Prostate gland (tissue), 2 donors: ENCODE measurements at regions not wholly inside any gene's neighbourhood (a gene's known extent, or its start where the extent isn't known, plus 50 kb on each side); places are given as distances from the start of the nearest gene placed in this dataset.

ENCODE experiments used
- DNase-seq: peaks from one replicate; pipeline ENCODE4 v3.0.0-alpha.2; 2019; ENCODE audit warnings: low spot score
- H3K27ac ChIP-seq, 2 donors: fragments of 200-600 bp; sonication (generic); 2 replicates each; pipeline ENCODE4 v1.5.1; 2017 to 2019
- H3K27me3 ChIP-seq: fragments of 200-600 bp; sonication (generic); replicated peaks from 2 replicates; pipeline ENCODE4 v1.5.1; 2019; ENCODE audit not compliant: insufficient read depth
- H3K36me3 ChIP-seq, 2 donors: fragments of 200-600 bp; sonication (generic); 1 replicate in 1 of 2; 2 replicates in 1 of 2; pipeline versions ENCODE4 v1.5.1 to v1.8.1; 2017 to 2019
- H3K4me1 ChIP-seq: fragments of 200-600 bp; sonication (generic); replicated peaks from 2 replicates; pipeline ENCODE4 v1.5.1; 2019
- H3K4me3 ChIP-seq, 2 donors: fragments of 200-600 bp; sonication (generic); 2 replicates each; pipeline ENCODE4 v1.5.1; 2017 to 2019
- H3K9me3 ChIP-seq: fragments of 200-600 bp; sonication (generic); 2 replicates; pipeline ENCODE4 v1.5.1; 2017
- POLR2A ChIP-seq: fragments of 450-650 bp; IDR thresholded peaks from one replicate; pipeline ENCODE4 v1.6.1; 2016; ENCODE audit warnings: antibody characterized with exemption, mild to moderate bottlenecking
- POLR2AphosphoS5 ChIP-seq: sonication (generic); formaldehyde crosslinking; IDR thresholded peaks from one replicate; pipeline ENCODE4 v1.6.1; 2017; ENCODE audit warnings: antibody characterized with exemption
- whole genome bisulfite sequencing: methylation state at CpG from one replicate; pipeline ENCODE4 v1.1.5; 2018; 5-methylcytosine and 5-hydroxymethylcytosine counted together
- intact Hi-C: fragments of 100-400 bp; cut with DNase I; formaldehyde crosslinking; loops from one replicate; pipeline ENCODE4 v1.14.2; 2022
- TF ChIP-seq, protein P1 (sequence below), 4 experiments: fragments of 200-600 bp in 2 of 4; fragments of 450-650 bp in 2 of 4; sonication (generic) in 2 of 4; IDR thresholded peaks; 1 replicate in 3 of 4; 2 replicates in 1 of 4; pipeline ENCODE4 v1.5.1; 2016 to 2019; ENCODE audit warnings: antibody characterized with exemption in 4 of 4, mild to moderate bottlenecking in 2 of 4, moderate library complexity in 2 of 4

DNA sequence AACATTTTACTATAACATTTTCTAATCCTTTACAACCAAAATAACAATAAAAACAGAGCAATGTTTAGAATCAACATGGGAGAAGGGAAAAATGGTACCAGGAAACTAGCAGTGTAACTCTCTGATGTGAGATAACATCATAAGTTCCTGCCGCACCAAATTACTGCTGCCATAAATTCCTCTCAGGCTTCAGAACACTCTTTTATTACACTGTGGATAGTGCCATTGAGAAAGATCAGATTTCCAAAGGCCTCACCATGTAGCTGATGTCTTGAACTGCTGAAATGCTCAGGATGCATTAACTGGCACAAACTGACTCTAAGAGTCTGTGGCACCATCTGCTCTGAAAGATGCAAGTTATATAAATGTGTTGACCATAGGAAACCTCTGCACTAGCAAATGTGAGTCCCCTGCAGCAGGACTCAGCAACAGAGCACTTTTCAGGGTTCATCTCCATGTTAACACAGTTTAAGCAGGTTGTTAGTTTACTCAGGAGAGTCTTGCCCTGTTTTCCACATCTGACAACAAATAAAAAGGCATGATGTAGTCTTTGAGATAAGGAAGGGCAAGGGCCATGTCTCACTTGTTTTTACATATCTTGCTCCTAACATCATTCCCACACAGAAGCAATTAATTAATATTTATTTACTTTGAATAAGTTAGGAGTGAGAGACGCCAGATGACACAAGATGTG is 218.1 kb downstream of the CETN3 start:
- TF ChIP-seq POLR2A (no peak), POLR2AphosphoS5 (no peak)
- TF ChIP-seq, protein P1, sequence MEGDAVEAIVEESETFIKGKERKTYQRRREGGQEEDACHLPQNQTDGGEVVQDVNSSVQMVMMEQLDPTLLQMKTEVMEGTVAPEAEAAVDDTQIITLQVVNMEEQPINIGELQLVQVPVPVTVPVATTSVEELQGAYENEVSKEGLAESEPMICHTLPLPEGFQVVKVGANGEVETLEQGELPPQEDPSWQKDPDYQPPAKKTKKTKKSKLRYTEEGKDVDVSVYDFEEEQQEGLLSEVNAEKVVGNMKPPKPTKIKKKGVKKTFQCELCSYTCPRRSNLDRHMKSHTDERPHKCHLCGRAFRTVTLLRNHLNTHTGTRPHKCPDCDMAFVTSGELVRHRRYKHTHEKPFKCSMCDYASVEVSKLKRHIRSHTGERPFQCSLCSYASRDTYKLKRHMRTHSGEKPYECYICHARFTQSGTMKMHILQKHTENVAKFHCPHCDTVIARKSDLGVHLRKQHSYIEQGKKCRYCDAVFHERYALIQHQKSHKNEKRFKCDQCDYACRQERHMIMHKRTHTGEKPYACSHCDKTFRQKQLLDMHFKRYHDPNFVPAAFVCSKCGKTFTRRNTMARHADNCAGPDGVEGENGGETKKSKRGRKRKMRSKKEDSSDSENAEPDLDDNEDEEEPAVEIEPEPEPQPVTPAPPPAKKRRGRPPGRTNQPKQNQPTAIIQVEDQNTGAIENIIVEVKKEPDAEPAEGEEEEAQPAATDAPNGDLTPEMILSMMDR (IDR thresholded peaks at IDR 0.05), result no peak
- no peak for DNase-seq
- H3K36me3 ChIP-seq, result no peaks in the 10 kb centered on the region
- no peak overlapping the region for H3K4me3 ChIP-seq
- WGBS, result 43% methylated on average over 2 of the region's 2 CpGs
- H3K27me3 ChIP-seq, result no peaks in the 10 kb centered on the region
- no peak overlapping the region for H3K27ac ChIP-seq
- H3K4me1 ChIP-seq, result no peaks in the 10 kb centered on the region
- intact Hi-C loops, result no loop called here
- no peaks in the 10 kb centered on the region for H3K9me3 ChIP-seq

DNA sequence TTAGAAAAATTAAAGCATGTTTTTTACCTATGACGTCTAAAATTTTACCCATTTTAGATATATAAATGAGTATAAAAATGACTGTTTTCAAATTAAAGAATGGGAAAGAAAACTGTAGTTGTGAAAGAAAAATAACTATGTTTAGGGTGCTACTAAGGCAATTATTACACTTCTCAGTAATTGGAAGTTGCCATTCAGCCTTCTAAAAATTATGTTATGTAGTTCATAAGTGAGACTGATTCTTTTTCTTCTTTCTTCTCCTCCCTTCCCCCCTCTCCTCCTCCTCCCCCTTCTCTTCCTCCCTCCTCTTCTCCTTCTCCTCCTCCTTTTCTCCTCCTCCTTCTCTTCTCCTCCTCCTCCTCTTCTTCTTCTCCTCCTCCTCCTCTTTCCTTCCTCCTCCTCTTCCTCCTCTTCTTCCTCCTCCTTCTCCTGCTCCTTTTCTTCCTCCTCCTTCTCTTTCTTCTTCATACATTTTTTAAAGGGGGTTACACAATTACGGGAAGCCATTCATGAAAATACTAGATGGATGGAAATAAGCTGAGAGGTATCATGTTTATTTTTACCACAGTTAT is 223.6 kb downstream of the CETN3 start:
- no peak for DNase-seq
- 99% methylated on average over 2 of the region's 2 CpGs for WGBS
- Histone ChIP-seq H3K36me3 (no peaks in the 10 kb centered on the region), H3K4me1 (no peaks in the 10 kb centered on the region), H3K4me3 (no peak overlapping the region), H3K27ac (no peak overlapping the region), H3K9me3 (no peaks in the 10 kb centered on the region), H3K27me3 (no peaks in the 10 kb centered on the region)
- intact Hi-C loops, result loop anchor here (10.0 kb wide), 1 partner anchor 1451 kb away; no protein-coding TSS in a partner anchor
- TF ChIP-seq POLR2AphosphoS5 (no peak), POLR2A (no peak)
- TF ChIP-seq, protein P1 (IDR thresholded peaks at IDR 0.05), result no peak

DNA sequence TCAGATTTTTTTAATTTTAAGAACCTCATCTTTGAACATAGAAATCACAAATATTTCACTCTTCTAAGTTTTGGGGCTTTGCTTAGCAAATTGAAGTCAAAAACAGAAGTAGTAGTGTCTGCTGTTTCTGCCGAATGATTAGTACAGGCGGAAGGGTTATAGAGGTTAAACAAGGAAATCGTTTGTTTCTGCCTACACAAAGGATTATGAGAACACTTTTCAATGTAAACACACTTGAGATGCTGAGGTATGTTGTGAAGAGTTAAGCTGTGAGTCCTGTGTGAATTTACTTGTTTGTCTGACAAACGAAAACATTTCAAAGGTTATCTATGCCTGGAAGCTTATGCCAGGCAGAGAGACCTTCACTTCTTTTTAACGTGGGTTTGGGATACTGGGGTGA is 224.8 kb downstream of the CETN3 start:
- intact Hi-C loops, result loop anchor here (10.0 kb wide), 1 partner anchor 1450 kb away; no protein-coding TSS in a partner anchor
- WGBS, result 56% methylated on average over 5 of the region's 5 CpGs
- Histone ChIP-seq H3K4me3 (no peak overlapping the region), H3K27ac (no peak overlapping the region), H3K9me3 (no peaks in the 10 kb centered on the region), H3K36me3 (no peaks in the 10 kb centered on the region), H3K27me3 (no peaks in the 10 kb centered on the region), H3K4me1 (no peaks in the 10 kb centered on the region)
- TF ChIP-seq POLR2A (no peak), POLR2AphosphoS5 (no peak)
- TF ChIP-seq, protein P1 (IDR thresholded peaks at IDR 0.05), result no peak
- DNase-seq, result no peak

DNA sequence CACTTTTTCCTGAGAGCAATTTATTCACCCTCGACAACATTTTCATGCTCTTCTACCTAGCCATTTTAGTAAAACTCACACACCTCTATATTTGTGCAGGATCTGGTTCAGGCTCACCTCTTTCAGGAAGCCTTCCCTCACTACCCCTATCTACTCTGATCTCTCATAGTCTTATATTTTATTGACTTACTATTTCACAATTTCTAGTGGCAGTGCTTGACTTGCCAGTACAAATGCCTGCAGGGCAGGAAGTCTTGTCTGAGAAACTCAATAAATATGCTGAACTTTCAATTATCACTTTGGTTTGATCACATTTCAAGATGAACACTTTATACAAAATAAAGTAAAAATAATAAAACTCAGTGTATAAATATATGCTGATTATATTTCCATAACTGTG is 226.8 kb downstream of the CETN3 start:
- intact Hi-C loops, result loop anchor here (10.0 kb wide), 1 partner anchor 1448 kb away; no protein-coding TSS in a partner anchor
- no peak for TF ChIP-seq POLR2AphosphoS5
- TF ChIP-seq POLR2A, result no peak
- TF ChIP-seq, protein P1 (IDR thresholded peaks at IDR 0.05), result no peak
- no peak overlapping the region for H3K4me3 ChIP-seq
- no peaks in the 10 kb centered on the region for H3K27me3 ChIP-seq
- H3K9me3 ChIP-seq, result no peaks in the 10 kb centered on the region
- no peak for DNase-seq
- no peaks in the 10 kb centered on the region for H3K36me3 ChIP-seq
- no peaks in the 10 kb centered on the region for H3K4me1 ChIP-seq
- no peak overlapping the region for H3K27ac ChIP-seq
- 97% methylated on average over 1 of the region's 1 CpG for WGBS

DNA sequence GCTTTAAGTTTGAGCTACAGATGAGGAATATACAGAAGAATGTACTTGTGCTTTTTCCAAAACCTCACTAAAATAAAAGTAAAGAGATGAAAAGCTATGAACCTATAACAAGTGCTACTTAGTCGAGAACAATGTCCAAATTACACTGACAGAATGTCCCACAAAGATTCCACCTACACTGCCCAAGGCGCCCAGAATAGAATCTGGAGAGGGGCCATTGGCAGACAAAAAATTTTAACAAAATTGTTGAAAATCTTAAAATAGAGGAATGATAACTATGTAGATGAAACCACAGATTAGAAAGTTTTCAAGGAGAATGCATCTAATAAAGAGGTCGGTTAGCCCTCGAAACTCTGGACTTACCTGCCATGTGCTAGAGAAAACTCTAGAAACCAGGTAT is 235.3 kb downstream of the CETN3 start:
- intact Hi-C loops, result no loop called here
- Histone ChIP-seq H3K27ac (no peak overlapping the region), H3K4me1 (peaks cover 3% of the 10 kb centered on the region), H3K27me3 (no peaks in the 10 kb centered on the region), H3K36me3 (no peaks in the 10 kb centered on the region), H3K4me3 (no peak overlapping the region), H3K9me3 (no peaks in the 10 kb centered on the region)
- no peak for TF ChIP-seq POLR2AphosphoS5
- TF ChIP-seq, protein P1 (IDR thresholded peaks at IDR 0.05), result no peak
- no peak for TF ChIP-seq POLR2A
- no peak for DNase-seq
- WGBS, result 88% methylated on average over 4 of the region's 4 CpGs
